ENCODE measurements at regions not wholly inside any gene's neighbourhood (a gene's known extent, or its start where the extent isn't known, plus 50 kb on each side); places are given as distances from the start of the nearest gene placed in this dataset.
A peak's percentile ranks its signal among the peaks of the same experiment; 100 is the strongest.

DNA sequence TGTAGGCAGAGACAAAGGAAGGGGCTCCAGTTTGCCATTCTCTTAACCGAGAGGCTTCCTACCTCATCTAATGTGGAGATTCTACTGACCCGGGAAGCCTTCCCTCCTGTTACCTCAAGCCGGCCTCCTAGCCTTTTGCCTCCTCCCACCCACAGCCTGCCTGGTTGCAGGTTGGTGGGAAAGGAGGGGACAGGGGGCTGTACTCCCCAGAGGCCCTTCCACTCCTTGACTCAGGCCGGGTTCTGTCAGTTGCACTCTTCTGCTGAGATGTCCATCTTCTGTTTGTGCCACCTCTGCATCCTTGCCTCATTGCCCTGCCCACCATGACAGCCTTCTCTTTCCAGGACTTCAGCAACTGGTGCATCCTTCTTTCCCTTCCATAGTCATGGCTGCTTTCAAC is 98.0 kb upstream of the SLC44A3 start:
- H3K4me3 Mint-ChIP-seq, result no peak overlapping the region

DNA sequence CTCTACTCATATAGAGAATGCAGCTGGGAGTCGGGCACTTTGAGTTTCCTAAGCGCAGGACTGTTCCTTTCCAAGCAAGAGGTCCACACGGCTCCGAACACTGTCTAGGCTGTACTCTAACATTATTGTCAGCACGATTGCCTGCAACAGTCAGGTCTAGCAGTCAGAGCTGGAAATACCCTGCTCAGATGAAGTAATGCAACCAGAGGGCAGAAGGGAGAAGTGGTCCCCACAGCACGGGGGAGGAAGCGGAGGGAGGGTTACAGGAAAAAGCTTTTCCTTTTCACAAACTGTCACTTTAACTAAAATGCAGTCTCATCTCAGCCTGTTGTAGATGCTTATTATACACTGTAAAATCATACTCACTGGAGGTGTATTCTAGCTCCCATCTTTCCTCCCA is 98.9 kb upstream of the SLC44A3 start:
- H3K27ac Mint-ChIP-seq, result no peak overlapping the region
- H3K9me3 Mint-ChIP-seq, result no peaks in the 10 kb centered on the region
- H3K36me3 Mint-ChIP-seq, result no peaks in the 10 kb centered on the region
- H3K4me3 Mint-ChIP-seq, result no peak overlapping the region
- H3K4me1 Mint-ChIP-seq, result peaks cover 11% of the 10 kb centered on the region
- H3K27me3 Mint-ChIP-seq, result no peaks in the 10 kb centered on the region
- ATAC-seq, result peak; percentile 81

More for the DNA sequence above, 98.0 kb upstream of the SLC44A3 start:
- H3K27ac Mint-ChIP-seq, result no peak overlapping the region
- H3K36me3 Mint-ChIP-seq, result no peaks in the 10 kb centered on the region
- no peaks in the 10 kb centered on the region for H3K27me3 Mint-ChIP-seq
- no peak for ATAC-seq
- no peaks in the 10 kb centered on the region for H3K9me3 Mint-ChIP-seq
- peaks cover 11% of the 10 kb centered on the region for H3K4me1 Mint-ChIP-seq

DNA sequence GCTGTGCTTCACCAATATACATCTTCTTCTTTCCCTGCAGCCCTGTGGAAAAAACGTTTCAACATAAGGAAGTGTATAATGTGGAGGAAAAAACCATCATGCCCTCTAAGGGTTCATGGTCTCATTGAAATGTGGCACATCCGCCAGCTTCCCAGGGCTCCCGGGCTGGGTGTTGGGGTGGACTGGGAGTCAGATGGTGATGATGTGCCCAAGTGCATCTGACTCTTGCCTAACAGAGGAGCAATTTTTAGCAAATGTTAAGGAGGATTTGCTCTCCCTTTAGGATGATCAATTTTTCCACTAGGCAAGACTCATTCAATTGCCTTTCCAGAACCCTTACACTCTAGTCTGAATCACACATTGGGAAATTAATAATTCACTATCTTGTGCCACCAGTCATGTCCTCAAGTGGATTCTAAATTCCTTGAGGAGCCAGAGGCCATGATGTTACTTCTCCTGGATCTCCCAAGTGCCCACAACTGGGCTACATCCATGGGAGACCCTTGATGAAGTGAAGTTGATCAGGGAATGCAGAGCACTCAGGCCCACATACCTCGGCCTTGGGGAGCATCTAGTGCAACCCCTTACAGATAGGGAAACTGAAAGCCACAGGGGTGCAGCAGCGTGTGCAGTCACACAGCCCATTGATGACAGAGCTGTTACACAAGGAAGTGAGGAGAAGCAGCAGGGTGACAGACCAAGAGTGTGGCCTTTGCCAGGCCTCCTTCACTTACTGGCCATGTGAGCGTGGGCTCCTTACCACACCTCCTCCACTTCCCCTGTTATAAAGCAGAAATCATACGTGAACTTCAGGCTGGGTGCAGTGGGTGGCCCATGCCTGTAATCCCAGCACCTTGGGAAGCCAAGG is 100.0 kb upstream of the SLC44A3 start:
- Mint-ChIP-seq H3K4me1 (peaks cover 11% of the 10 kb centered on the region), H3K36me3 (no peaks in the 10 kb centered on the region), H3K27ac (peak overlapping the region; percentile 36), H3K4me3 (no peak overlapping the region), H3K27me3 (no peaks in the 10 kb centered on the region), H3K9me3 (no peaks in the 10 kb centered on the region)
- ATAC-seq, result peak; percentile 92

DNA sequence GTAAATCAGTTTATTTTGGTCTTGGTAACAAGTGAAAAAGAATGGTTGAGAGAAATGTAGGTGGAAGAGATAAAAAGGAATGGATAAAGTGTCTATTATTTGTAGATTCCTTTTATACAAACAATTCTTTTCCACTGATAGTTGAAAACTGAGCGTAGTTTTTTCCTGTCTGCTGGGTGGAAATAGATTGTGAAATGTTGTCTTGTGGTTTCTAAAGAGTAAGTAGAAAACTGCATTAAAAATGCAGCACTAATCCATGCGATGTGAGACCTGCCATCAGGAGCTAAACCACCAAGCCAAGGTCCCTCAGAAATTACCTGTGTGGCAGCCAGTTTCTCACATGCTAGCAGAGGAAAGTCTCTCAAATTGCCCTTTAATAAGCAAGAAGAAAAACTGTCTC is 103.2 kb upstream of the SLC44A3 start:
- Mint-ChIP-seq H3K9me3 (no peaks in the 10 kb centered on the region), H3K4me1 (peaks cover 16% of the 10 kb centered on the region), H3K4me3 (no peak overlapping the region), H3K27ac (no peak overlapping the region), H3K27me3 (no peaks in the 10 kb centered on the region), H3K36me3 (no peaks in the 10 kb centered on the region)
- no peak for ATAC-seq

DNA sequence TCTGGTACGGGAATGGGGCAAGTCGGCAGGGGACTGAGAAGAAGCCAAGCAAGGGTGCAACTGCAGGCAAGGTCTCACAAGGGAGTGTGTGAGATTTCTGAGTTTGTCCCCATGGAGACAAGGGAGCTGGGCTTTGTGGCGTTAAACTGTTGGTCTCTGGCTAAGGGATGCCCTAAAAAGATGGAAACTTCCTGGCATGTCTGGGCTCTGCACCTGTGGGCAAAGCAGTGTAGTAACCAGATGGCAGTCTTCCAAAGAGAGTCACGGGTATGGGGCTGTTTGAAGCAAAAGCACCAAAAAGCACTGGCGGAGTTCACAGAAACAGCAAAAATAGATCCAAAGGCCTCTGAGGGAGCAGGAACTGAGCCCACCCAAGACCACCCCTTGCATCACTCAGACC is 104.8 kb upstream of the SLC44A3 start:
- no peaks in the 10 kb centered on the region for H3K27me3 Mint-ChIP-seq
- H3K4me3 Mint-ChIP-seq, result no peak overlapping the region
- H3K9me3 Mint-ChIP-seq, result no peaks in the 10 kb centered on the region
- H3K4me1 Mint-ChIP-seq, result peaks cover 11% of the 10 kb centered on the region
- H3K36me3 Mint-ChIP-seq, result no peaks in the 10 kb centered on the region
- H3K27ac Mint-ChIP-seq, result no peak overlapping the region
- ATAC-seq, result no peak

DNA sequence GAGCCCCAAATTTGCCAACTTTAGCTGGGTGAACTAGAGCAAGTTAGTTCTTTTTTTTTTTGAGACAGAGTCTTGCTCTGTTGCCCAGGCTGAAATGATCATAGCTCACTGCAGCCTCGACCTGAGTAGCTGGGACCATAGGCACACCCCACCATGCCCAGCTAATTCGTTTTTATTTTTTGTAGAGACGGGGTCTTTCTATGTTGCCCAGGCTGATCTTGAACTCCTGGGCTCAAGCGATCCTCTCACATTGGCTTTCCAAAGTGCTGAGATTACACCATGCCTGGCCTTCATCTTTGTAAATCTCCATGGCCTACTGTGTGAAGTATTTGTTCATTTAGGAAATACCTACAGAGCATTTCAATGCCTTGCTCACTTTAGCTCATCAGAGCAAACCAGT is 105.6 kb upstream of the SLC44A3 start:
- Mint-ChIP-seq H3K27me3 (no peaks in the 10 kb centered on the region), H3K27ac (no peak overlapping the region), H3K4me1 (peaks cover 5% of the 10 kb centered on the region), H3K9me3 (no peaks in the 10 kb centered on the region), H3K36me3 (no peaks in the 10 kb centered on the region), H3K4me3 (no peak overlapping the region)
- no peak for ATAC-seq

DNA sequence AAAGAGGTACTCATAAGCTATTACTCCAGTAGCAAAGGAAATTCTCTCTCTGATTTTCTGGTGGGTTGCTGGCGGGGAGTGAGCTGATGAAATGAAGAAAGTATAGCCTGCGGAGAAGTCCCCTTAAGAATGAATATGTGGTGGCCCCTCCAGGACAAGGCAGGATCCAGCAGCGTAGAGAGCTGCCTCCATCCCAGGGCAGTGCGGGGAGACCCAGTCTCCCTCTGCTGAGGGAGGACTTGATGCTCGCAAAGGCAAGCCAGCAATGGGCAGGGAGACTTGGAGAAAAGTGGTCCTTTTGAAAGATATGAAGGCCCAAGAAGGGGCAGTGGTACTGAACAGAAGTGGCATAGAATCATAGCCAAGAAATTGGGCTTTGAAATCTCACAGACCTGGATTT is 106.0 kb upstream of the SLC44A3 start:
- ATAC-seq, result no peak
- H3K36me3 Mint-ChIP-seq, result no peaks in the 10 kb centered on the region
- no peaks in the 10 kb centered on the region for H3K9me3 Mint-ChIP-seq
- no peak overlapping the region for H3K27ac Mint-ChIP-seq
- peaks cover 5% of the 10 kb centered on the region for H3K4me1 Mint-ChIP-seq
- H3K4me3 Mint-ChIP-seq, result no peak overlapping the region
- no peaks in the 10 kb centered on the region for H3K27me3 Mint-ChIP-seq

DNA sequence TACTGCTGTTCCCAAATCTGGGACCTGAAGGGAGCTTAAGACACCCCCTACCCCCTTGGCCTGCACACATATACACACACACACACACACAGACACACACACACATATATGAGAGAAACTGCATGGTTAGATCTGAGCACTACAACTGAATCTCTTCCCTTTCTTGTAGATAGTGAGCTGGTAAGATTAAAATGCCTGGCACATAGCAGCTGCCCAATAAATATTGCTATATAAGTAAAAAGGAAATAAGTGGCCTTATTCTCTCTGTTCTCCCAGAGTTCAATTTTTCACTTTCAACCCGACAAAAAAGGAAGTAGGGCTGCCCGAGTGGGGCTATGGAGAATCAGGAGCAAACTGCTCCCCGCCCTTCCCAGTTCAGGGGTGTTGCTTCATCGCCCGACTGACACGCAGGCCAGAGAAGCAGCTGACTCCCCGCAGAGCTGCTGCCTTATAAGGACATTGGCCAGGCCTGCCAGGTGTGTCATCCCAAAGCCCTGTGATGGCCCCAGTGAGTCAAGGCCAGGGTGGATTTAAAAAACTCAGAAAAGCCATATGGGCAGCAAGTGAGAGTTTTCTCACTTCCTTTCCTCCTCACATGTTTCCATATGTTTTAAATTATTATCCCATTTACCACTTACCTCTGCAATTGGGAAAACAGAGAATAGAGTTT is 106.5 kb upstream of the SLC44A3 start:
- Mint-ChIP-seq H3K4me3 (no peak overlapping the region), H3K27ac (no peak overlapping the region), H3K4me1 (peaks cover 5% of the 10 kb centered on the region), H3K36me3 (no peaks in the 10 kb centered on the region), H3K27me3 (no peaks in the 10 kb centered on the region), H3K9me3 (no peaks in the 10 kb centered on the region)
- ATAC-seq, result peak; percentile 65

DNA sequence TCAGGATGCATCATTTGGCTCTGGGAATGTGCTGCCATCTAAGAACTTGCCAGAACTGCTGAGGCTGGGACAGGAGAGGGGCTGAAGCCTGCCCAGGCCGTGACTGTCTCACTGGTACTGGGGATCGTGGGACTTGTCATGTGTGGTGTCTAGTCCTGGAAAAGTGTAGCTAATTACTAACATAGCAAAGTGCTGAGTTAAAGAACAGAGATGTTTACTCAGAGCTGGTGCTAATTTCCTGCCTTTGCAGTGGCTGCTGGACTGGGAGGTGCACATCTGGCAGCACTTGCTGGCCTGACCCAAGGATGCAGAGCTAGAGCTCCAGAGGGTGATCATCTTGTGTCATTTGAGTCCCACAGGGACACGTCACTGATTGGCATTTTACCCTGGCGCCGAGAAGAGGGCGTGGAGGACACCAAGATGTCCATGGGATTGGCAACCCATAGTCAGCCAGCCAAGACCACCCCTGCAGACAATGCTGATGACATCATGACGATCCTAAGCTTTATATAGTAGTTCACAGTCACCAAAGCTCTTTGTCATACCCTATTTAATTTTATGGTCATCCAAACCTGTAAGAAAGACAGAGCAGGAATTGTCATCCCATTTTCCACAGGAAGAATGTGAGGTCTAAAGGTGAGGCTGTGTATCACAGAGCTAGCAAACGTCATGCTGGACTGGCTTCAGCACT is 110.1 kb upstream of the SLC44A3 start:
- Mint-ChIP-seq H3K36me3 (no peaks in the 10 kb centered on the region), H3K27me3 (no peaks in the 10 kb centered on the region), H3K4me3 (no peak overlapping the region), H3K9me3 (no peaks in the 10 kb centered on the region), H3K27ac (no peak overlapping the region), H3K4me1 (peaks cover 5% of the 10 kb centered on the region)
- ATAC-seq, result no peak

DNA sequence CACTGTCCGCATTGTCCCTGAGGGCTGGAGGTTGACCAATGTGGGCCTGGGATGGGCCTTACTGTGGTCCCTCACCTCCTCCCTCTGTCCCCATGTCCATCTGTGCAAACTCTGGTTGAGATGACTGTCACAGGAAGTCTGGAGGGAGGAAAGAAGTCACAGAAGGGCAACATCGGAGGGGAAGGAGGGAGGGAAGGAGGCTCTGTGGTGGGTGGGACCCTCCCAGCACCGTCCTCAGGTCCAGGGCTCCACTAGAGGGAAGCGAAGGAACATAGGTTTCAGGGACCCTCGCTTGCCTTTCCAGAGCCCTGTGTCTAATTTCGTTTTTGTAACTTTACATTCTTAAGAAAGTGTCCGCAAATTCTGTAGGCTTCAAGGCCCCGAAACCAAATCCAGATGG is 111.3 kb upstream of the SLC44A3 start:
- ATAC-seq, result no peak
- Mint-ChIP-seq H3K27ac (no peak overlapping the region), H3K4me1 (peaks cover 5% of the 10 kb centered on the region), H3K9me3 (no peaks in the 10 kb centered on the region), H3K27me3 (no peaks in the 10 kb centered on the region), H3K4me3 (no peak overlapping the region), H3K36me3 (no peaks in the 10 kb centered on the region)

DNA sequence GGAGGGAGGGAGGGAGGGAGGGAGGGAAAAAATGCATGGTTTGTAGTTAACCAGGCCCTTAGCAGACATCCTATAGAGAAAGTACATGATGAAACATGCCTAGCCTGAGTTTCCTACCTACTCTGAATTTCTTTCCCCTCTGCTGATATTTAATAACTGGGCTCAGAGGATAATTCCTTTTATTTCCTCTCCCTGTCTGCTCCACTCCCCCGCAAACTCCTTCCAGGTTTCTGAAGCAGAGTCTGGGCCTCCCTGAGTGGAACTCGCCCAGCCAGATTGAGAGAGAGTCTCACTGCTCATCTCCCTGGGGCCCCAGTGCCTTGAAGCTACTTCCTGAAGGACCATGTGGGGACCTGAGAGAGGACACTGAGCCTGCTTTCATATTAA is 111.9 kb upstream of the SLC44A3 start:
- H3K36me3 Mint-ChIP-seq, result no peaks in the 10 kb centered on the region
- H3K27me3 Mint-ChIP-seq, result no peaks in the 10 kb centered on the region
- H3K9me3 Mint-ChIP-seq, result no peaks in the 10 kb centered on the region
- no peak for ATAC-seq
- no peak overlapping the region for H3K27ac Mint-ChIP-seq
- H3K4me3 Mint-ChIP-seq, result no peak overlapping the region
- H3K4me1 Mint-ChIP-seq, result peaks cover under 1% of the 10 kb centered on the region

DNA sequence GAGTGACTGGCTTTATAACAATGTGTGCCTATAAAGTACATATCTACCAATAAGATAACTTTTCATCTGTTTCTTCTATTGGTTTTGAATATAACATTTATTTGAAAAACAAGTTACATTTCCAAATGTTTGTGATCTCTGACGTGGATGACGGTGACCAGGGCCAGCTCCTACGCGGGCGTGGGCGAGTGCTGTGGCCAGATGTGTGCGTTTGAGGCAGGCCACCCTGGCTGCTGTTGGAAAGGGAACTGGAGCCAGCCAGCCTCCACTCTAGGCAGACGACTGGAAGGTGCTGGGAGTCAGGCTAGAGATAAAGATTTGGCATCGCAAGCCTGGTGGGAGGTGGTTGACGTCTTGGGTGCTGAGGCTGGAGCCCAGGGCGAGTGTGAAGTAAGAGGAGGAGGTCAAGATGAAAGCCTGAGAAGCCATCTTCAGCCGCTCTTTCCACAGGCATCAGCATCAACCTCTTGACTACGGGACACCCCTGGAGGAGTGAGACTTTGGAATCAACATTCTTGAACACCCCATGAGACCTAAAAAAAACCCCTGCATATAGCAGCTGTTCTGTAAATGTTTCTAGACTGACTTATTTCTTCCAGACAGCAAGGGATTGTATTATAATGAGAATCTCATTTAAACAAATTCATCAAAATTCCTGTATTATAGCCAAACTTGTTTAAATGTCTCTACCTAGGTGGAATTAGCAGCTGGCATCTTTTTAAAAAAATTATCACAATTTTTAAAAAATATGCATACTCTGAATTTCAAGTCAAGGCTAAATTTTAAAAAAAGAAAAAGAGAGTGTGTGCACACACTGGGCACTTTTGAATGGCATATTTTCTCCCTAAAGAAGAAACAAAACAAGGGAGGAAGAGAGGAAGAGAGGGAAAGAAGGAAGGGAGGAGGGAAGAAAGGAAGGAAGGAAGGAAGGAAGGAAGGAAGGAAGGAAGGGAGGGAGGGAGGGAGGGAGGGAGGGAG is 112.5 kb upstream of the SLC44A3 start:
- no peaks in the 10 kb centered on the region for H3K27me3 Mint-ChIP-seq
- H3K4me1 Mint-ChIP-seq, result no peaks in the 10 kb centered on the region
- H3K4me3 Mint-ChIP-seq, result no peak overlapping the region

DNA sequence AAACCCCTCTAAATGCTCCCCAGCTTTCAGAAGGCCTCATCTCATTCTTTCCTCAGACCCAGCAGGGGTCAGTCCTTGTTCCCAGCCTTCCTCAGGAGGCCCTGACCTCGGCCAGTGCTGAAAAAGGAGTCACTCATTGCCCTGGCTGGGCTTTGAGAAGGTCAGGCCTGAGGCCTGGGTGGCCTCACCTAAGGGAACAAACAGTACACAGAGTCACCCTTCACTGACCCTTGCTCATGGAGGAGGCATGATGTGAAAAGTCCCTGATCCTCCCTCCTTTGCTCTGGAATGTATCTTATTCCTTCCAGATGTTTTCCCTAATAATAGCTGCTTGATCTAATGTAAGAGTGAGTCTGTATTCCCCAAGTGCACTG is 117.7 kb upstream of the SLC44A3 start:
- H3K9me3 Mint-ChIP-seq, result no peaks in the 10 kb centered on the region
- no peak for ATAC-seq
- H3K27ac Mint-ChIP-seq, result no peak overlapping the region
- no peaks in the 10 kb centered on the region for H3K27me3 Mint-ChIP-seq
- no peaks in the 10 kb centered on the region for H3K4me1 Mint-ChIP-seq
- H3K36me3 Mint-ChIP-seq, result no peaks in the 10 kb centered on the region
- H3K4me3 Mint-ChIP-seq, result no peak overlapping the region

More for the DNA sequence above, 112.5 kb upstream of the SLC44A3 start:
- Mint-ChIP-seq H3K9me3 (no peaks in the 10 kb centered on the region), H3K27ac (no peak overlapping the region), H3K36me3 (no peaks in the 10 kb centered on the region)
- ATAC-seq, result no peak

DNA sequence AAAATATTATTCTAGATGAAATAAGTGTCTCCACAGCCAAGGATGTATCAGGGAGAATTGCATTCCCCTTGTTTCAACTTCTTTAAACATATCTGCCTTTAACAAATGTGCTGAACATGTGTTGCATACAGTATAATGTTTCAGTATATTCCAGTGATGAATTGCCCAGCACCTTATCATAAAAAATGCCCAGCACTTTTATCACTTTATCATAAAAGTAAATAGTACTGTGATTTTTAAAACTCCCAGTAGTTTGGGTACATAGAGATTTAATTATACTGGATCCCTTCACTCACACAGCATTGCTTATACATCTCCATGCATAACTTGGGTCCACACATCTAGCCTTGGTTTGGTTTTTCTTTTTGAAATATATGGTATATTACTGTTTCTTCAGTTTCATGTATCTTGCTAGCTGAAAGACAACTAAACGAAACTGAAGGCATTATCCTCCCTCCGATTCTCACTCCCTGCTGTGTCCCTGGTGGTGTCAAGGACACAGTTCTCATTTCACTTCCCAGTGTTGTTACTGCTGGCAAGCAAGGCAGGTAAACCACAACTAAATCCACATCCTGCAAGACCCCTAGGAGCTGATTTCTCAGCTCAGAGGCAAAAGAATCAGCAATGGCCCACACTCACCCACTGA is 118.2 kb upstream of the SLC44A3 start:
- Mint-ChIP-seq H3K27ac (no peak overlapping the region), H3K4me1 (no peaks in the 10 kb centered on the region), H3K27me3 (no peaks in the 10 kb centered on the region), H3K36me3 (no peaks in the 10 kb centered on the region), H3K4me3 (no peak overlapping the region), H3K9me3 (no peaks in the 10 kb centered on the region)
- no peak for ATAC-seq
